Activated CD4-positive, alpha-beta T cell treated with anti-CD3 and anti-CD28 coated beads, Interleukin-2, amount 50 U/mL, for 48 hours (primary cell): ENCODE measurements at regions not wholly inside any gene's neighbourhood (a gene's known extent, or its start where the extent isn't known, plus 50 kb on each side); places are given as distances from the start of the nearest gene placed in this dataset.

Experiments
- DNase-seq, 2 experiments: peaks; one replicate each; pipeline ENCODE4 v3.0.0-alpha.2; 2020

GRCh38 chr10:6667679-6668270 lies 87.7 kb upstream of the PRKCQ start:
- DNase-seq: peak; percentile 64 to 69

- no peak for DNase-seq
Measured at GRCh38 chr10:6667150-6667549, 87.1 kb upstream of the PRKCQ start.

- peak; percentile 39 to 56 for DNase-seq
Measured at GRCh38 chr10:6665847-6666246, 85.8 kb upstream of the PRKCQ start.

- DNase-seq: no peak
Measured at GRCh38 chr10:6660460-6660859, 80.4 kb upstream of the PRKCQ start.

- no peak for DNase-seq
Measured at GRCh38 chr10:6659451-6659850, 79.4 kb upstream of the PRKCQ start.

- DNase-seq: no peak
Measured at GRCh38 chr10:6657669-6658068, 77.6 kb upstream of the PRKCQ start.

- no peak for DNase-seq
Measured at GRCh38 chr10:6657196-6657595, 77.1 kb upstream of the PRKCQ start.

- no peak for DNase-seq
Measured at GRCh38 chr10:6654571-6654970, 74.5 kb upstream of the PRKCQ start.

- DNase-seq: no peak
Measured at GRCh38 chr10:6650586-6650985, 70.5 kb upstream of the PRKCQ start.

- no peak for DNase-seq
Measured at GRCh38 chr10:6649903-6650302, 69.8 kb upstream of the PRKCQ start.

- no peak for DNase-seq
Measured at GRCh38 chr10:6648894-6649720, 69.0 kb upstream of the PRKCQ start.

GRCh38 chr10:6647811-6648526 lies 67.9 kb upstream of the PRKCQ start:
- peak; percentile 73 to 80 for DNase-seq

- DNase-seq: no peak
Measured at GRCh38 chr10:6643962-6644361, 63.9 kb upstream of the PRKCQ start.

- DNase-seq: no peak
Measured at GRCh38 chr10:6642876-6643275, 62.8 kb upstream of the PRKCQ start.

GRCh38 chr10:6640433-6641040 lies 60.5 kb upstream of the PRKCQ start:
- DNase-seq: no peak

- DNase-seq: no peak
Measured at GRCh38 chr10:6637053-6637452, 57.0 kb upstream of the PRKCQ start.

GRCh38 chr10:6635784-6636183 lies 55.7 kb upstream of the PRKCQ start:
- no peak for DNase-seq
